KOPT-K1 (cell line): ENCODE measurements at regions not wholly inside any gene's neighbourhood (a gene's known extent, or its start where the extent isn't known, plus 50 kb on each side); places are given as distances from the start of the nearest gene placed in this dataset.

Experiments used
- H3K27ac ChIP-seq: fragments of 200-600 bp; sonication (generic); 2 replicates; pipeline ENCODE4 v1.5.1; 2016; ENCODE audit warnings: antibody characterized with exemption, mild to moderate bottlenecking, low read depth, low read length; ENCODE audit not compliant: poor library complexity, severe bottlenecking
- H3K36me3 ChIP-seq: fragments of 200-600 bp; sonication (generic); 2 replicates; pipeline ENCODE4 v1.5.1; 2017; ENCODE audit warnings: antibody characterized with exemption, mild to moderate bottlenecking, low read length, moderate library complexity; ENCODE audit not compliant: insufficient read depth
- H3K9me3 ChIP-seq: fragments of 200-600 bp; sonication (generic); 2 replicates; pipeline ENCODE4 v1.5.1; 2017; ENCODE audit warnings: antibody characterized with exemption, low read length, mild to moderate bottlenecking; ENCODE audit not compliant: insufficient read depth, poor library complexity, severe bottlenecking

- no peak overlapping the region for H3K27ac ChIP-seq
- H3K36me3 ChIP-seq: no peaks in the 10 kb centered on the region
- peaks cover 8% of the 10 kb centered on the region for H3K9me3 ChIP-seq
Measured at GRCh38 chr10:78557433-78557925, 511.3 kb upstream of the ZMIZ1 start.

- H3K27ac ChIP-seq: no peak overlapping the region
- H3K36me3 ChIP-seq: no peaks in the 10 kb centered on the region
- H3K9me3 ChIP-seq: peaks cover 4% of the 10 kb centered on the region
Measured at GRCh38 chr10:78559661-78560340, 509.0 kb upstream of the ZMIZ1 start.

GRCh38 chr10:78560341-78560688 is 508.5 kb upstream of the ZMIZ1 start:
- Histone ChIP-seq H3K27ac (no peak overlapping the region), H3K36me3 (no peaks in the 10 kb centered on the region), H3K9me3 (peaks cover 4% of the 10 kb centered on the region)

- peaks cover 4% of the 10 kb centered on the region for H3K9me3 ChIP-seq
- H3K36me3 ChIP-seq: no peaks in the 10 kb centered on the region
- no peak overlapping the region for H3K27ac ChIP-seq
Measured at GRCh38 chr10:78563314-78563713, 505.5 kb upstream of the ZMIZ1 start.

- Histone ChIP-seq H3K36me3 (no peaks in the 10 kb centered on the region), H3K9me3 (peaks cover 4% of the 10 kb centered on the region), H3K27ac (no peak overlapping the region)
Measured at GRCh38 chr10:78565841-78566240, 502.9 kb upstream of the ZMIZ1 start.

GRCh38 chr10:78566284-78567111 is 502.3 kb upstream of the ZMIZ1 start:
- Histone ChIP-seq H3K36me3 (no peaks in the 10 kb centered on the region), H3K9me3 (peaks cover 4% of the 10 kb centered on the region), H3K27ac (no peak overlapping the region)

GRCh38 chr10:78567680-78568455 is 500.9 kb upstream of the ZMIZ1 start:
- Histone ChIP-seq H3K9me3 (peaks cover 4% of the 10 kb centered on the region), H3K27ac (no peak overlapping the region), H3K36me3 (no peaks in the 10 kb centered on the region)

GRCh38 chr10:78568620-78569019 is 500.1 kb upstream of the ZMIZ1 start:
- Histone ChIP-seq H3K9me3 (peaks cover 4% of the 10 kb centered on the region), H3K36me3 (no peaks in the 10 kb centered on the region), H3K27ac (no peak overlapping the region)

- H3K27ac ChIP-seq: no peak overlapping the region
- no peaks in the 10 kb centered on the region for H3K36me3 ChIP-seq
- H3K9me3 ChIP-seq: no peaks in the 10 kb centered on the region
Measured at GRCh38 chr10:78570633-78571235, 498.0 kb upstream of the ZMIZ1 start.

- Histone ChIP-seq H3K27ac (no peak overlapping the region), H3K36me3 (no peaks in the 10 kb centered on the region), H3K9me3 (no peaks in the 10 kb centered on the region)
Measured at GRCh38 chr10:78571286-78571685, 497.5 kb upstream of the ZMIZ1 start.

- no peaks in the 10 kb centered on the region for H3K9me3 ChIP-seq
- no peak overlapping the region for H3K27ac ChIP-seq
- no peaks in the 10 kb centered on the region for H3K36me3 ChIP-seq
Measured at GRCh38 chr10:78571891-78572290, 496.9 kb upstream of the ZMIZ1 start.

GRCh38 chr10:78572565-78572964 is 496.2 kb upstream of the ZMIZ1 start:
- Histone ChIP-seq H3K27ac (no peak overlapping the region), H3K36me3 (no peaks in the 10 kb centered on the region), H3K9me3 (no peaks in the 10 kb centered on the region)

- H3K36me3 ChIP-seq: no peaks in the 10 kb centered on the region
- no peaks in the 10 kb centered on the region for H3K9me3 ChIP-seq
- no peak overlapping the region for H3K27ac ChIP-seq
Measured at GRCh38 chr10:78574547-78574946, 494.2 kb upstream of the ZMIZ1 start.

- H3K36me3 ChIP-seq: no peaks in the 10 kb centered on the region
- H3K9me3 ChIP-seq: no peaks in the 10 kb centered on the region
- H3K27ac ChIP-seq: no peak overlapping the region
Measured at GRCh38 chr10:78575400-78575799, 493.4 kb upstream of the ZMIZ1 start.

GRCh38 chr10:78576276-78576675 is 492.5 kb upstream of the ZMIZ1 start:
- H3K27ac ChIP-seq: no peak overlapping the region
- H3K9me3 ChIP-seq: no peaks in the 10 kb centered on the region
- H3K36me3 ChIP-seq: no peaks in the 10 kb centered on the region
